ENCODE measurements at regions not wholly inside any gene's neighbourhood (a gene's known extent, or its start where the extent isn't known, plus 50 kb on each side); places are given as distances from the start of the nearest gene placed in this dataset.

DNA sequence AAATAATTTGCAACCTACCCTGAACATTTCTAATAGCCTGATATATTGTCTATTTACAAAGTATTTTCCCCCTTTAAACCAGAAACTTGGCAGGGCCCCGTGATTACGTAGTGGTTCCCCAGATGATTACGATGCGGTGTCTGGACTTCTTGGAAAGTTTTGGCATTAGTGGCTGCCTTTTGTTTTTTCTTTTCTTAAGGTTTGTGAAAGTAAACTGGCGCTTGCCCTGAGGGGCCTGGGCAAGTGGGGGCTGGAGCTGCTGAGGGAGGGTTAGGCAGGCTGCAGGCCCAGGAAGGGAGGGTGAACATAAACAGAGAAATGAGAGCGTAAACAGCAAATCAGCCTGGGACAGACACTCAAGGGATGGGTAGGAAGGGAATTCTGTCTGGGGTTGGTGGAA lies 123.6 kb upstream of the MSX1 start:
- no peak for DNase-seq (ENCODE audit: low read depth)

DNA sequence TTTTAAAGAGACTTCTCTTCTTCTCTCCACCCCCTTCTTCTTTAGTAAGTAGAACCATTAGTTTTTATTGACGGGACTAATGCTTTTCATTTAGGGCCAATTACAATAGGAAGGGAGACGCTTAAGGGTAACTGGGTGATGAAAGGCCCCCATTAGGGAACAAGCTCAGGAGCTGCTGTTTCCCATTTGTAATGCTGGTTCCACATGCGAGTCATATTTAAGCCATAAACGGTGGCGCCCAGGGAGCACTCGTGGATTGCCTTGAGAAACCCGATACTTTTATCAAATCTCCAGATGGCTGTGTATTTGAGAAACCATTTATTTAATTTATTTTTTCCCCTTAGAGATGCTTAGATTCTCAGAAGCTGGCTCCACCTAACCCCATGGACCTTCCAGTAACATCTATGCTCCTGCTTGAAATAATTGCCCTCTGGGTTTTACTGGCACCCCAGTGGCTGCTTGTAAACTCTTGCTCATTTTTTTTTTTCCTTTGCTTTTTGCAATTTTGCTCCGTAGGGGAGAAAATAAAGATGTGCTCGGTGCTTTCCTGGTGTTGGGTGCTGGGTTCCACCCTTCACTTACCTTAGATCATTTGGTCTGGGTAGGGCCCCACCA lies 124.2 kb upstream of the MSX1 start:
- no peak for DNase-seq (ENCODE audit: low read depth)

DNA sequence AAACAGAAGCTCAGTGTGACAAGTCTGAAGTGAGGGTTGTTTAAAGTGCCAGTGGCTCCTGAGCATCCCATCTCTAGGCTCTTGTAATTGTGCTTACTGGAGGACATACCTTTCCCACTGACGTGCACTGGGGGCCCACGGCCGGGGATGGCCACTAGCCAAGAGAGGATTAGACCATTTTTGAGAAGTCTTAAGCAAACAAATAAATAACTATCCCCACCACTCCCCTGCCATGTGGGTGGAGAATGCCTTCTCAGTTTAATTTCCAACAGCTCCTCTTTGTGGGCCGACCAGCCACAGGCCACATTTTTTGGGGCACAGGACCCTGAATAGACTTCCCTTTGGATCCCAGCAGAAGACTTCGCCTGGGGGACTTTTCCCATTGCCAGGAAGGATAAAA lies 125.0 kb upstream of the MSX1 start:
- DNase-seq (ENCODE audit: low read depth): no peak

DNA sequence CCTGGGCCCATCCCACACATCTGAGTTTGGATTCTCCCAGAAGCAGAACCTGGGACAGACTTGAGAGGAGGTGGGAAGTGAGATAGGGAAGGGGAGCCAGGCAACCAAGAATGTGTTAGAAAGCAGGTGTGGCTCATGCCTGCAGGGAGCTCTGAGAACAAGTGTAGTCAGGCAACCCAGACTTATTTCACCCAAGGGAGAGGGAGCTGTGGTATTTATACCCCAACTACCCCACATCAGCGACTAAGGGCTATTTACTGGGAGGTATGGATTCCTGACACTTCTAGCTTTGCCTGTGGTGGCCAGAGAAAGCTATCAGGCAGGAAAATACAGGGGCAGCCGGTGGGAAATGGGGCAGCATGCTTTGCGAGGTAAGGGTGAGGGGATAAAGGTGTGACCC lies 125.8 kb upstream of the MSX1 start:
- DNase-seq (ENCODE audit: low read depth): no peak

DNA sequence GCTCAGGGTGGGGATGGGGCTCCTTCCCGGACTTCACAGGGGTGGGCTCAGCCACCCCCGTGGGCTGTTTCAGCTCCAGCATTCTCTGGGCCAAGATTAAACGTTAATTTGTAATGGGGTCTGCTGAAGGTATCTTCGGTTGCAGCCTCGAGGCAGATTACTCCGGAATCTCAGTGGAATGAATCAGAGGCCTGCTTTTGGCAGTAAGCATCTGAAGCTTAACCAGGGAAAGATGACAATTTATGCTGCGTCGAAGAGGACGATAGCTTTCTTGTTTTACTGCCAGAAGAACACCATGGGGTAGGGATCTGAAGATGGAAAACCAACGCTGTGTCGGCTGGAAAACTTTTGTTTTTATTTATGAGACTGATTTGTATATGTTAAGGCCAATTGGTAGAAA lies 129.2 kb upstream of the MSX1 start:
- no peak for DNase-seq (ENCODE audit: low read depth)

DNA sequence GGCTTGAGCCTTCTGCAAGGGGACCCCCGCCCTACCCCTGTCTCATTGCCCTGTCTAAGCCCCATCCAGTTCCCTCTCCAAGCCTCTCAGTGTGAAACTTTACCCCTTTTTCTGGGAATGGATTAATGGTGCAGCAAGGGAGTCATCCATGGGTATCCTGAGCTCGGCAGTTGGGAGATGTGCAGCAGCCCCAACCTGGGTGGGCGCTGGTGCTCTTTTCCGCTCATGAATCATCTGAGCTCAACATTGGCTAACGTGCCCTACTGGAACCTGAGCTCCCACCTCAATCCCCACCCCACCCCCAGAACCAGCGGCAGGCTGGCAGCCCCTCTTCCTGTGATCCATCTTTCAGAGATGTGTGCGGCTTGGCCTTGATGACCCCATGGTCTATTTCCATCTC lies 130.3 kb upstream of the MSX1 start:
- DNase-seq (ENCODE audit: low read depth): no peak

DNA sequence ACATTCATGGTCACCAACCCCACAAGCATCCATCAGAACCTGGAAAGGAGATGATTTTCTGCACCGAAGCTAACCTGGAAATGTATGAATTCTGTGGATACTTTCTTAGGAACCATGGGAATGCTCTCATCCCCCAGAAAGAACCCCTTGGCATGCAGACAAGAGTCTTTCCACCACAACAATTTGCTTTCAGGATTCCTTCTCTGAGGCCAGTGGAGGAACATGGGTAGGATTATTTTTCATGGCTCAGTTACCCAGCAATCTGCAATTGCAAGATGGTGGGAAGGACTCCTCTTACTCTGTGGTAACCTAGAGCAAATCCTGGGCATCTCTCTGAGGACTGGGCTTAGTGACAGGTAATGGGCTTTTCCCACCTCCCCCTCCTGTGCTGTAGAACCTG lies 131.9 kb upstream of the MSX1 start:
- no peak for DNase-seq (ENCODE audit: low read depth)

DNA sequence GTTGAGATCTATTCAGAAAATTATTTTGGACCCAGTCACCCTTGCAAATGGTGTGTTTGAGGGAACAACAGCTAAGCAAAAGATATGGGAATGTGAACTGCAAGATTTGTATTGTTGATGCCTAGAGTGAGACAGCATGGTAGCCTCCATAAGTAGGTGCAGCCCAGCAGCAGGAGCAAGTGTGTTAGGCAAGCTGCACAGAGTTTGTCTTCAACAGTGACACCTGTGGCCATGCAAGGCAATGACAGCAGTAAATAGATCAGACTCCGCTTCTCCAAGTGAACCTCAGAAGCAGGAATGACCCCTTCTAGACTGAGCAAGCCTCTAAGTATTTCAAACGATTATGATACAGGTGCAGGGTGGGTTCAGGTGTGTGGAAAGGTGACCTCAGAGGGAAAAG lies 133.4 kb upstream of the MSX1 start:
- no peak for DNase-seq (ENCODE audit: low read depth)

DNA sequence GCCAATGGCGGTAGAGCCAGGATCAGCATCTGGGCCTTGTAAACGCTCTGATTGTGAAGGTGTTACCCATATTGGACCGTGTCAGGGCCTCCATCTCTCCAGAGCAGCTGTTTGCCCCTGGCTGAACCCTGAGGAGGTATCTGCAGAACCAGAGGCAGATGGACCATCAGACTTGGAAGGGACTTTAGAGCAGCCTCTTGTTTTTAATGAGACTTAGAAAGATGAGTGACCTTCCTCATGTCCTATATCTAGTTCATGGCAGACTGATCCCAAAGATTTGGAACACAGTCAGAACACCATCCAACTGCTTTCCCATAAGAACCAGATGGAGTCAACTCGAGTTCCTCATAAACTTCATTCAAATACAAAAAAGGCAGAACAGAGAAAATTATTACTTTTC lies 135.1 kb upstream of the MSX1 start:
- no peak for DNase-seq (ENCODE audit: low read depth)

DNA sequence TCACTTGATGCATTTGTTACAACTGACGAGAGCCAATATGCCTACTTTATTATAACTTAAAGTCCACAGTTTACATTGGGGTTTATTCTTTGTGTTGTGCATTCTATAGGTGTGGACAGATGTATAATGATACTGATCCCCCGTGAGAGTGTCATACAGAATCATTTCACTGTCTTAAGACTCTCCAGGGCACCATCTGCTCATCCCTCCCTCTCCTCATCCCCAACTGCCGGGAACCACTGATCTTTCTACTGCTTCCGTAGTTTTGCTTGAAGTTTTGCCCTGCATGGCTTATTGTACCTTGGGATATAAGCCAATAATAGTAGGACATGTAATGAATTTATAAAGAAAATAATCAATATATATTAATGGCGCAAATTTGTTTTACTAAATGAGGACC lies 137.8 kb upstream of the MSX1 start:
- DNase-seq (ENCODE audit: low read depth): no peak

DNA sequence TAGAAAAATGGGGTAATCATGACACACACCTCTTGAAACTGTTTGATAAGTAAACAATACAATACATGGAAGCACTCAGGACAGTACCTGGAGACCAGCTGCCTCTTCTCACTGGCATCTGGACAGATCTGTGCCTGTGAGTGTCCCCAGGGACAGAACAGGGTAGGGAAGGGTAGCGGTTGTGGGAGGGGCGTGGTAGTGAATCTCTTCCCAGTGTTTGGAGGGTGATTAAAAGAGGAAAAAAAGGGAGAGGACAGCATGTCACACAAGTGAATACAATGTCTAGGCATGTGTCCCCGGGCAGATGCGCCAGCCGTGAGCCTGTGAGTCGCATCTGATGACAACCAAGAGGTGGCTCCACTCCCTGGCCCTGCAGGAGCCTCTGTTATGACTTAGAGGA lies 138.8 kb upstream of the MSX1 start:
- DNase-seq (ENCODE audit: low read depth): no peak

DNA sequence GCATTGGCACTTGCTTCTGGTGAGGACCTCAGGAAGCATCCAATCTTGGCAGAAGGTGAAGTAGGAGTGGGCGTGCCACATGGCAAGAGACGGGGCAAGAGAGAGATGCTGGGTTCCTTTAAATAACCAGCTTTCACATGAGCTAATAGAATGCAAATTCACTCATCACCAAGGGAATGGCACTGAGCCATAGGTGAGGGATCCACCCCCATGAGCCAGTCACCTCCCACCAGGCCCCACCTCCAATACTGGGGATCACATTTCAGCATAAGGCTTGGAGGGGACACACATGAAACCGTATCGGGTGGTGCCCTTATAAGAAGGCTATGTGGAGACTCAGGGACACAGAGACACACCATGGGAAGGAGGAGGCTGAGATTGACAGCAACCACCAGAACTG lies 140.0 kb upstream of the MSX1 start:
- no peak for DNase-seq (ENCODE audit: low read depth)

DNA sequence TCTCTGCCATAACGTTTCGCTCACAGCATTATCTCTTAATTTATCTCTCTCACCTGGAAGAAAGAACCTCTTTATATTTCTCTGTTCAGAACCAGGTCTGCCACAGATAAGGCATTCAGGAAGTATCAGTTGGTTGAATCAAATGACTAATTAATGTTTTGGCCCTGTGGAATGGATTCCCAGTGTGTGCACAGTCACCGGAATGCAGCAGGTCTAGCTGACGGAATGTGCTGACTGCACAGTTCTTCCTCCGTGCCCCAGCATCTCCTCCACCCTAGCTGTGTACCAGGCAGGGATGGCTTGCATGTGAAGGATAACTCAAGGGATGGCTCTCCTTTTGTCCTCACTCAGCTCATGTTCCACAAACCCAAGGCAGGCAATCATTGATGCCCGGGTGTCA lies 141.8 kb upstream of the MSX1 start:
- no peak for DNase-seq (ENCODE audit: low read depth)

DNA sequence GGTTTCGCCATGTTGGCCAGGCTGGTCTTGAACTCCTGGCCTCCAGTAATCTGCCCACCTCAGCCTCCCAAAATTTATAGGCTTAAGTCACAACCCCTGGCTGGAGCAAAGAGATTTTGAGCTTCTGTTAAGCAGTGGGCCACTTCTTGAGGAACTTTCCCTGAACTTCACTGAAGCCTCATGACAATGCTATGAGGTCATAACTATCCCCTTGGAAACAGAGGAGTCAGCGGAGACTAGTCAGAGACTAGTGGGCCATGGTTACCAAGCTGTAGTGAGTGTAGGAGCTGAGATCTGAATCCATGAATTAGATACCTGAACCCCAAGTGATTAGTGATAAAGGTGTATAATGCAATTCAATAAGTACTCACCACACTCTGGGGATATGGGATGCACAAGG lies 145.1 kb upstream of the MSX1 start:
- no peak for DNase-seq (ENCODE audit: low read depth)

DNA sequence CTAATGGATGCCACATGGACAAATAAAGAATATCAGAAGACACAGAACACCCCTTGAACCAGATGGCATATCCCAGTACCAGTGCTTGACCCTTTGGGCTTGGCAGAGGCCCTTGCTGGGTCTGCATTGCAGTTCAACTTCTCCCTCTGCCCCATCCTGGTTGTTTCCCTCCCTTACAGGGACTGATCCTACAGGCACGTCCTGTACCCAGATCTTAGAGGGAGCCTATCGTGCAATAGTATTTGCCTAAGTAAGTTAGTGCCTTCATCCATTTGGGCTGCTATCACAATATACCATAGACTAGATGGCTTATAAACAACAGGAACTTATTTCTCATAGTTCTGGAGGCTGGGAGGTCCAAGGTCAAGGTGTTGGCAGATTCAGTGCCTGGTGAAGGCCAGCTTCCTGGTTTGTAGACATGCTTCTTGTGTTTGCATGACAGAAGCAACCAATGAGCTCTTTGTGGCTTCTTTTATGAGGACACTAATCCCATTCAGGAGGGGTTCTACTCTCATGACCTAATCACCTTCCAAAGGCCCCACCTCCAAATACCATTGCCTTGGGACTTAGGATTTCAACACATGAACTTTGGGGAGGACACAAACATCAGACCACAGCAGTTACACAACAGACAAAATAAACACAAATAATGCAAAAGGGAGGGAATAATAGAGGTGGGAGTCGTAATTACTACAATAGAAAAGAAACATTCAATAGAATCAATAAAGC lies 146.5 kb upstream of the MSX1 start:
- no peak for DNase-seq (ENCODE audit: low read depth)

DNA sequence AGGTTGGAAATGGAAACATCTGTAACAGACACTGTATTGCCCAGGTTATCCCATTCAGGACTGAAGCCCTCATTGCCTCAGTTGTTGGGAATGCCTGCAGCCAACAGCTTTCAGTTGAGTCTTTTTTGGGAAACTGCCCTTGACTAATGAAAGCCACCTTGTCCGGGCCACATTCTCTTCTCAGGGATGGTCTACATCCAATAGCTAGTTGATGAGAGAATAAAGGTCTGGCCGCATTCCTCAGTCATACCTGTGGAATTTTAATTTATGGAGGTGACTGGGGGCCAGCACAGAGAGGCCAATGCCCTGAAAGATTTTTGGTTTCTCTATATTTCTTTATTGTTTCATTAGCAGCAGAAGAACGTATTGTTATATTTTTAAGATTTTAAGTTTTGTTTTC lies 147.6 kb upstream of the MSX1 start:
- no peak for DNase-seq (ENCODE audit: low read depth)

DNA sequence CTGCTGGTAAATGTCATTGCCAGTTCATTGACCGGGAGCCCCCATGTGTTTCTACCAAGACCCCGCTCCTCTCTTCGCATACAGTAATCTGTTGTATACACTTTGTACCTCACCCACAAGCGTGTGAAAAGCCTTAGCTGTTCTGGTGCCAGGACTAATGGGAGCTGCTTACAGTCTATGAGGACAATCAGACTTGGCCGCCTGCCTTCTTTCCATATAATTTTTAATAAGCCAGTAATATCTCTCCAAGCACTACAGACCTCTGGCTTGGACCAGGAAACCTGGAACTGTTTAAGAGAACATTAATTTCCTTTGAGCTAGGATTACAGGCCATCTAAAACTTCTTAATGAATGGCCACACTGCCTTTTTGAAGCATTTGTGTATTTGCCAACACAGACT lies 149.7 kb upstream of the MSX1 start:
- no peak for DNase-seq (ENCODE audit: low read depth)

DNA sequence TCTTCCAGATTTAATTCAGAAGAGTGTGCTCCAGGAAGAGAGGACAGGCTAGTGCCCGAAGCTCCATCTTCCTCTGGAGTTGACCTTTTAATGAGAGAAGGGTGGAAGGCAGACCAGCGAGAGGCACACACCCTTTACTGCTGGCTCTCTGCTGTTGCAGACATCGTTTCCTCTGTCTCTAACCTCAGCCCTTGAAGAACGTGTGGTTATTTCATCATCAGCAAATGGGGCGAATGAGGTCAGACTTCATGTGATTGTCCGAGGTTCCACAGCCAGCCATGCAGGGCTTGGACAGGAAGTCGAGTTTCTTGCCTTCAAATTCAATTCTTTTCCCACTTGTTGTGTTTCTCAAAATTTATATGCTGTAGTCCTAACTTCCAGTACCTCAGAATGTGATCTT lies 155.2 kb upstream of the MSX1 start:
- no peak for DNase-seq (ENCODE audit: low read depth)

DNA sequence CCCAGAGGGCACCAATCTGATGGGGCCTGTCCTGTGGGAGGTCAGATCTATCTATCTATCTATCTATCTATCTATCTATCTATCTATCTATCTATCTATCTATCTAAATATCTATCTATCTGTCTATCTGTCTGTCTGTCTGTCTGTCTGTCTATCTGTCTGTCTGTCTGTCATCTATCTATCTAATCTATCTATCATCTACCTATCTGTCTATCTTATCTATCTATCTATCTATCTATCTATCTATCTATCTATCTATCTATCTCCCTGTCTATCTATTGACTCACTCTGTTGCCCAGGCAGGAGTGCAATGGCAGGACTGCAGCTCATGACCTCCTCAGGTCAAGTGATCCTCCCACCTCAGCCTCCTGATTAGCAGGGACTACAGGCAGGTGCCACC lies 155.7 kb upstream of the STX18 start:
- DNase-seq (ENCODE audit: low read depth): no peak

DNA sequence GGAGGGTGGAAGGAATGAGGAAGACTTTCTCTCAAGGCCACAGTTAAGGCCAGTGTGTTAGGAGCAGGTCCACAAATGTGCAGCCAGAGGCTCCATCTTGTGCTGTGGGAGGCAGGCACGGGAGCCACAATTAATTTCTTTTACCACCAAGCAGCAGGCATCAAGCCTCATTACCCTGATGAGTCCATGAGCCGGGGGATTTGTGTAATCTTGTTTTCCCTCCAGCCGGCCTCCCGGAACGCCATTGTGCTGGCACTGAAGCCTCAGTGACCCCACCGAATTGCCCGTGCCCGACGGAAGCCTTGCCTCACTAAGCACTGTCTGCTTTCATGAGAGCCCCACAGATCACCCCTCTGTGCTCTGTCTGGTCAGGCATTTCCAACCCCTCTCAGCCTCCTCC lies 154.7 kb upstream of the STX18 start:
- DNase-seq (ENCODE audit: low read depth): no peak

DNA sequence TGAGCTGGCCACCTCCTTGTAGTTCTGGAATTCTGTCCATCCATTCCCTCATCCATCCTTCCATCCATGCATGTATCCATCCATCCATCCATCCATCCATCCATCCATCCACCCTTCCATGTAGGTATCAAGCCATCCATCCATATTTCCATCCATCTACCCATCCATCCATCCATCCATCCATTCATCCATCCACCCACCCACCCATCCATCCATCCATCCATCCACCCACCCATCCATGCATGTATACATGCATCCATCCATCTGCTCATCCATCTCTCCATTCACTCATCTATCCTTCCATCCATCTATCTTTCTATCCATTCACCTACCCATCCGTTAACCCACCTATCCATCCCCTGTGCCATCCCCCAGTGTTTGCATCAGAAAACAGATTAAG lies 153.6 kb upstream of the STX18 start:
- DNase-seq (ENCODE audit: low read depth): no peak

DNA sequence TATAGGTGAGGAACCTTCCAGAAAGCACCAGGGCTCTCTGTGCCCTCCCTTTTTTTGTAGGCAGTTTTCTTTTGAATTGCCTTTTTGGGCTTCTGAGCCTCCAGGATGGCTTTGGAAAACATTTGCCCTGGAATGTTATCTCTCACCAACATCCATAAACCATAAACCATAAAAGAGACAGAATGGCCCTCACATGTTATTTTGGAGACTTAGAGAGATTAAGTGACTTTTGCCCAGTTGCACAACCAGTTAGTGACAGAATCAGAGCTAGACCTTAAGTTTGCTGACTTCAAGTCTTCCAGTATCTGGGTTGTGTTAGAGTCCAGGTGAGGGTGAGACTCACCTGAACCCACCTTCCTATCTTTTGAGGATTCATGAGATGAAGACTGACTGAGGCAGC lies 153.0 kb upstream of the STX18 start:
- DNase-seq (ENCODE audit: low read depth): no peak

DNA sequence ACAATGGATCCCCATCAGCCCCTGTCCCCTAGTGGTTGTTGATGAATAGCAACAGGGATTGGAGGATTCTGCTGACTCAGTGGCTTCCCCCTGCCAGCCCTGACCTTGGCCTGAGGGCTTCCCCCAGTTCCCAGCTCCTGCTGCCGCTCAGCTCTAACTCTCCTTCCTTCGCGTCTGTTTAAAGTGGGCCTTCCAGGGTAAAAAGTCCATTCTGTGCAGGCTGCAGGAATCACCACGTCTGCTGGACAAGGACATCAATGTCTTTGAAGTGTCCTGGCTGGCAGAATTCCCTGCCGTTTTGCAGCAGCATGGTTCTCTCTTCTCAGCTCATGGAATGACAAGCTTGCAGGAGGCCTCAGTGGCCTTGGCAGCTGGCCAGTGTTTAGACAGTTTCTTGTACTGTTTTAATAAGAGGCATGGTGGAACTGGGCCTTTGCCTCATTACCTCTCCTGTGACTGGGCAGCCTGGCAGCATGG lies 152.5 kb upstream of the STX18 start:
- DNase-seq (ENCODE audit: low read depth): no peak

DNA sequence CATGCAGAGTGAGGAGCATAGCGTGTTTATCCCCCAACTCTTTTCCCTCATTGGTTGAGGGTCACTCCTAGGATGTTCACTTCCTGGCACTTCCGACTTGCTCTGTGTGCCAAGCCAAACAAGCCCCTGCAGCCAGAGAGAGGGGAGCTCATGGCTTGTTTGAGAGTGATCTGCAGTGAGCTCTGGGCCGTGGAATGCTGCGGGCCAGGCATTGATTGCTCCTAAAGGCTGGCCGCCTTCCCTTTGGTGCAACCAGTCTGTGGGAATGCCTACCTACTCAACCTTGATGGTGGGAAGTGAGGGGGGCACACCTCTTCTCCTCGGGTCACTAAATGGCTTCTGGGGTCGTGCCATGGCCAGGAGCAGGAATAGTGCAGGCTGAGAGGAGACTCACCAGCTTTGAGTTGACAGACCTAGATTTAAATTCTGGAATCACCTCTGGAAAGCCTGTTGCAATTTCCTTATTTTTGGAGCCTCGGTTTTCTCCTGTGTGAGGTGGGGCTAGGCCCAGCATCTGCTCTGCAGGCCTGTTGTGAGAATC lies 152.0 kb upstream of the STX18 start:
- no peak for DNase-seq (ENCODE audit: low read depth)
